ENCODE measurements at regions not wholly inside any gene's neighbourhood (a gene's known extent, or its start where the extent isn't known, plus 50 kb on each side); places are given as distances from the start of the nearest gene placed in this dataset.

DNA sequence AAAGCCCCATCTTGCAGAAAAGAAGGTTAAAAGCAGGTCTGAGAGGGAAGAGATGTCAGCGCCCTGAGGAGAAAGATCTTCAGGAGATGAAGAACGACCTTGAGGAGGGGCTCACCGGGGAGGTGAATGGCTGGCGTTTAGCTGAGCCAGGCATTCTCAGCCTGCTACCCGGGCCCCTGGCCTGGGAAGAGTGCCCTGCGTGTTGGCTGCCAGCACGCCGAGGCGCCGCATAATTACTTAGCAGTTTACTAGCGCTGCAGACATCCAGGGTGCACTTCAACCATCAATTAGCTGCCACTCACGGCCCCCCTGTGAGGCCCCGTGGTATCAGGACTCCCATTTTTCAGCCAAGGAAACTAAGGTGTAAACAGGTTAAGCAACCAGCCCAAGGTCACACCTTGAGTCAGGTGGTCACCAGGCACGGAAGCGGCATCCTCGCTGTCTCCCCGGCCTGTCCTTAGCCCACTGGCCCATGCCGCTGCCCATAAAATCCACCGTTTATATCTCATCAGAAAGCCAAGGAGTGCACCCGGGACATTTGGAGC is 551.9 kb downstream of the BNC2 start:
- Histone ChIP-seq H3K23ac (ENCODE audit: low read length in 2 of 2) (no peak overlapping the region), H3K9me3 (ENCODE audit: control insufficient read depth, low read length) (no peaks in the 10 kb centered on the region), H3K18ac (ENCODE audit: low read depth in 1 of 2, low read length in 2 of 2) (no peak overlapping the region), H2BK5ac (ENCODE audit: low read depth, low read length, poor library complexity, severe bottlenecking) (no peak overlapping the region), H3K14ac (ENCODE audit: low read length in 2 of 2) (no peak overlapping the region), H2AFZ (ENCODE audit: low read depth, low read length) (no peak overlapping the region), H4K8ac (ENCODE audit: low read length) (no peak overlapping the region), H2AK5ac (ENCODE audit: low read length, severe bottlenecking) (no peak overlapping the region), H3K4me1 (ENCODE audit: control insufficient read depth, insufficient read depth, low read depth, low read length) (peaks cover 2% of the 10 kb centered on the region), H3K4me3 (ENCODE audit: insufficient read depth in 1 of 2, low read depth in 1 of 2, low read length in 2 of 2) (no peak overlapping the region), H4K91ac (ENCODE audit: low read length) (peak overlapping the region; percentile 35), H3K4me2 (ENCODE audit: low read length, poor library complexity, severe bottlenecking) (no peak overlapping the region), H3K79me1 (replicated peaks; ENCODE audit: low read length, poor library complexity, severe bottlenecking) (no peaks in the 10 kb centered on the region), H2BK15ac (ENCODE audit: low read depth, poor library complexity, severe bottlenecking) (no peak overlapping the region), H3K9ac (ENCODE audit: low read length) (no peak overlapping the region), H3K27ac (ENCODE audit: low read length, poor library complexity, severe bottlenecking) (no peak overlapping the region), H3K27me3 (ENCODE audit: control insufficient read depth in 1 of 2, insufficient read depth in 1 of 2, low read length in 2 of 2) (no peaks in the 10 kb centered on the region), H2BK120ac (ENCODE audit: low read depth, low read length) (no peak overlapping the region), H2BK12ac (ENCODE audit: low read length in 2 of 2) (no peak overlapping the region), H3K4ac (ENCODE audit: low read depth in 1 of 2, low read length in 2 of 2) (no peak overlapping the region), H3K36me3 (ENCODE audit: control insufficient read depth in 1 of 2, insufficient read depth in 2 of 2, low read depth in 1 of 2, low read length in 2 of 2) (no peaks in the 10 kb centered on the region)
- WGBS = 95% methylated on average over 20 of the region's 20 CpGs
- DNase-seq = no peak

GRCh38 chr9:16319646-16320045 is 550.8 kb downstream of the BNC2 start:
- Histone ChIP-seq H3K23ac (ENCODE audit: low read length in 2 of 2) (no peak overlapping the region), H4K91ac (ENCODE audit: low read length) (no peak overlapping the region), H3K14ac (ENCODE audit: low read length in 2 of 2) (no peak overlapping the region), H3K4me2 (ENCODE audit: low read length, poor library complexity, severe bottlenecking) (no peak overlapping the region), H3K9me3 (ENCODE audit: control insufficient read depth, low read length) (no peaks in the 10 kb centered on the region), H3K27ac (ENCODE audit: low read length, poor library complexity, severe bottlenecking) (no peak overlapping the region), H3K9ac (ENCODE audit: low read length) (no peak overlapping the region), H3K18ac (ENCODE audit: low read depth in 1 of 2, low read length in 2 of 2) (no peak overlapping the region), H3K4ac (ENCODE audit: low read depth in 1 of 2, low read length in 2 of 2) (no peak overlapping the region), H3K27me3 (ENCODE audit: control insufficient read depth in 1 of 2, insufficient read depth in 1 of 2, low read length in 2 of 2) (no peaks in the 10 kb centered on the region), H2BK15ac (ENCODE audit: low read depth, poor library complexity, severe bottlenecking) (peak overlapping the region; percentile 44), H3K4me3 (ENCODE audit: insufficient read depth in 1 of 2, low read depth in 1 of 2, low read length in 2 of 2) (no peak overlapping the region), H3K36me3 (ENCODE audit: control insufficient read depth in 1 of 2, insufficient read depth in 2 of 2, low read depth in 1 of 2, low read length in 2 of 2) (no peaks in the 10 kb centered on the region), H3K79me1 (replicated peaks; ENCODE audit: low read length, poor library complexity, severe bottlenecking) (no peaks in the 10 kb centered on the region), H2AK5ac (ENCODE audit: low read length, severe bottlenecking) (no peak overlapping the region), H4K8ac (ENCODE audit: low read length) (no peak overlapping the region), H3K4me1 (ENCODE audit: control insufficient read depth, insufficient read depth, low read depth, low read length) (peaks cover 2% of the 10 kb centered on the region), H2BK5ac (ENCODE audit: low read depth, low read length, poor library complexity, severe bottlenecking) (no peak overlapping the region), H2AFZ (ENCODE audit: low read depth, low read length) (no peak overlapping the region), H2BK12ac (ENCODE audit: low read length in 2 of 2) (no peak overlapping the region), H2BK120ac (ENCODE audit: low read depth, low read length) (no peak overlapping the region)
- DNase-seq = no peak
- 97% methylated on average over 1 of the region's 3 CpGs for WGBS

- no peak overlapping the region for H2AK5ac ChIP-seq (ENCODE audit: low read length, severe bottlenecking)
- H3K79me1 ChIP-seq (replicated peaks; ENCODE audit: low read length, poor library complexity, severe bottlenecking) = no peaks in the 10 kb centered on the region
- no peaks in the 10 kb centered on the region for H3K9me3 ChIP-seq (ENCODE audit: control insufficient read depth, low read length)
- DNase-seq = no peak
- H3K27ac ChIP-seq (ENCODE audit: low read length, poor library complexity, severe bottlenecking) = no peak overlapping the region
- peak overlapping the region in 1 of 2 experiments; percentile 45 for H3K4ac ChIP-seq (ENCODE audit: low read depth in 1 of 2, low read length in 2 of 2)
- peak overlapping the region in 1 of 2 experiments; percentile 54 for H3K18ac ChIP-seq (ENCODE audit: low read depth in 1 of 2, low read length in 2 of 2)
- no peak overlapping the region for H2BK5ac ChIP-seq (ENCODE audit: low read depth, low read length, poor library complexity, severe bottlenecking)
- H3K4me3 ChIP-seq (ENCODE audit: insufficient read depth in 1 of 2, low read depth in 1 of 2, low read length in 2 of 2) = no peak overlapping the region
- peak overlapping the region; percentile 7 for H4K8ac ChIP-seq (ENCODE audit: low read length)
- H3K27me3 ChIP-seq (ENCODE audit: control insufficient read depth in 1 of 2, insufficient read depth in 1 of 2, low read length in 2 of 2) = no peaks in the 10 kb centered on the region
- peak overlapping the region; percentile 2 for H2BK15ac ChIP-seq (ENCODE audit: low read depth, poor library complexity, severe bottlenecking)
- no peak overlapping the region for H2AFZ ChIP-seq (ENCODE audit: low read depth, low read length)
- H3K14ac ChIP-seq (ENCODE audit: low read length in 2 of 2) = no peak overlapping the region
- H3K4me2 ChIP-seq (ENCODE audit: low read length, poor library complexity, severe bottlenecking) = no peak overlapping the region
- peak overlapping the region; percentile 14 for H4K91ac ChIP-seq (ENCODE audit: low read length)
- no peak overlapping the region for H3K9ac ChIP-seq (ENCODE audit: low read length)
- no peak overlapping the region for H3K23ac ChIP-seq (ENCODE audit: low read length in 2 of 2)
- H3K4me1 ChIP-seq (ENCODE audit: control insufficient read depth, insufficient read depth, low read depth, low read length) = peaks cover 2% of the 10 kb centered on the region
- peak overlapping the region in 1 of 2 experiments; percentile 45 for H2BK12ac ChIP-seq (ENCODE audit: low read length in 2 of 2)
- no peak overlapping the region for H2BK120ac ChIP-seq (ENCODE audit: low read depth, low read length)
- H3K36me3 ChIP-seq (ENCODE audit: control insufficient read depth in 1 of 2, insufficient read depth in 2 of 2, low read depth in 1 of 2, low read length in 2 of 2) = no peaks in the 10 kb centered on the region
- 98% methylated on average over 4 of the region's 5 CpGs for WGBS
Observed at GRCh38 chr9:16320338-16320902, 550.0 kb downstream of the BNC2 start.

GRCh38 chr9:16321461-16322119 is 548.9 kb downstream of the BNC2 start:
- Histone ChIP-seq H3K9me3 (ENCODE audit: control insufficient read depth, low read length) (no peaks in the 10 kb centered on the region), H2BK5ac (ENCODE audit: low read depth, low read length, poor library complexity, severe bottlenecking) (no peak overlapping the region), H4K8ac (ENCODE audit: low read length) (peak overlapping the region; percentile 66), H4K91ac (ENCODE audit: low read length) (peak overlapping the region; percentile 34), H3K4me1 (ENCODE audit: control insufficient read depth, insufficient read depth, low read depth, low read length) (peaks cover 2% of the 10 kb centered on the region), H3K18ac (ENCODE audit: low read depth in 1 of 2, low read length in 2 of 2) (peak overlapping the region in 1 of 2 experiments; percentile 52), H3K27me3 (ENCODE audit: control insufficient read depth in 1 of 2, insufficient read depth in 1 of 2, low read length in 2 of 2) (no peaks in the 10 kb centered on the region), H3K36me3 (ENCODE audit: control insufficient read depth in 1 of 2, insufficient read depth in 2 of 2, low read depth in 1 of 2, low read length in 2 of 2) (no peaks in the 10 kb centered on the region), H3K79me1 (replicated peaks; ENCODE audit: low read length, poor library complexity, severe bottlenecking) (no peaks in the 10 kb centered on the region), H3K4ac (ENCODE audit: low read depth in 1 of 2, low read length in 2 of 2) (no peak overlapping the region), H2BK120ac (ENCODE audit: low read depth, low read length) (no peak overlapping the region), H3K9ac (ENCODE audit: low read length) (peak overlapping the region; percentile 35), H3K14ac (ENCODE audit: low read length in 2 of 2) (no peak overlapping the region), H2BK12ac (ENCODE audit: low read length in 2 of 2) (no peak overlapping the region), H3K23ac (ENCODE audit: low read length in 2 of 2) (no peak overlapping the region), H2AFZ (ENCODE audit: low read depth, low read length) (peak overlapping the region; percentile 18), H2AK5ac (ENCODE audit: low read length, severe bottlenecking) (no peak overlapping the region), H3K4me3 (ENCODE audit: insufficient read depth in 1 of 2, low read depth in 1 of 2, low read length in 2 of 2) (no peak overlapping the region), H3K4me2 (ENCODE audit: low read length, poor library complexity, severe bottlenecking) (no peak overlapping the region), H3K27ac (ENCODE audit: low read length, poor library complexity, severe bottlenecking) (no peak overlapping the region), H2BK15ac (ENCODE audit: low read depth, poor library complexity, severe bottlenecking) (no peak overlapping the region)
- WGBS = 64% methylated on average over 7 of the region's 7 CpGs
- peak; percentile 55 for DNase-seq
